Activated naive CD4-positive, alpha-beta T cell treated with anti-CD3 and anti-CD28 coated beads, Interleukin-2, amount 10 ng/mL, durations not matched to agents 7 days and 5 days (primary cell): ENCODE measurements at regions not wholly inside any gene's neighbourhood (a gene's known extent, or its start where the extent isn't known, plus 50 kb on each side); places are given as distances from the start of the nearest gene placed in this dataset.

ENCODE experiments used
- CTCF ChIA-PET: fragments of 350-600 bp; sonication (Branson Sonifier 250); formaldehyde crosslinking; loops from one replicate; lab custom pipeline; 2021; ENCODE audit warnings: antibody characterized with exemption; lab: Charles Lee
- DNase-seq: peaks from one replicate; pipeline ENCODE4 v3.0.0-alpha.2; 2020
- H3K27ac Mint-ChIP-seq: one replicate; pipeline ENCODE4 v1.8.0; 2021; ENCODE audit warnings: mild to moderate bottlenecking, moderate library complexity, mixed read lengths
- H3K27me3 Mint-ChIP-seq: one replicate; pipeline ENCODE4 v1.8.0; 2021; ENCODE audit warnings: mild to moderate bottlenecking, mixed read lengths
- H3K36me3 Mint-ChIP-seq: one replicate; pipeline ENCODE4 v1.8.0; 2021; ENCODE audit warnings: mixed read lengths
- H3K4me1 Mint-ChIP-seq: one replicate; pipeline ENCODE4 v1.8.0; 2021; ENCODE audit warnings: mixed read lengths
- H3K4me3 Mint-ChIP-seq: one replicate; pipeline ENCODE4 v1.8.0; 2021; ENCODE audit warnings: mild to moderate bottlenecking, moderate library complexity, mixed read lengths
- H3K9me3 Mint-ChIP-seq: one replicate; pipeline ENCODE4 v1.8.0; 2021; ENCODE audit warnings: mixed read lengths

DNA sequence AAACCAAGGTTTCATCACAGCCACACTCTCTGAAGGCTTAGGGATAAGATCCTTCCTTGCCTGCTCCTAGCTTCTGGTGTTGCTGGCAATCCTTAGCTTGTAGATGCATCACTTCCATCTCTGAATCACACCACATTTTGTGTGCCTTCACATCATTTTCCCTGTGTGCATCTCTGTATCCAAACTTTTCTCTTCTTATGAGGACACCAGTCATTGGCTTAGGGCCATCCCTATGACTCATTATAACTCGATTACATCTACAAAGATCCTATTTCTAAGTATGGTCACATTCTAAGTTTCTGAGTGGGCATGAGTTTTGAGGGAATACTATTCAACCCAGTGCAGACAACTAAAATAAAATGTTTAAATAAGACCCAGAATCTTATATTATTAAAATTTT lies 121.7 kb downstream of the C7orf25 start:
- DNase-seq: no peak
- Mint-ChIP-seq H3K27ac (no peak overlapping the region), H3K27me3 (no peaks in the 10 kb centered on the region), H3K4me1 (no peaks in the 10 kb centered on the region), H3K36me3 (no peaks in the 10 kb centered on the region), H3K4me3 (no peak overlapping the region), H3K9me3 (no peaks in the 10 kb centered on the region)
- CTCF ChIA-PET: no interaction called here

DNA sequence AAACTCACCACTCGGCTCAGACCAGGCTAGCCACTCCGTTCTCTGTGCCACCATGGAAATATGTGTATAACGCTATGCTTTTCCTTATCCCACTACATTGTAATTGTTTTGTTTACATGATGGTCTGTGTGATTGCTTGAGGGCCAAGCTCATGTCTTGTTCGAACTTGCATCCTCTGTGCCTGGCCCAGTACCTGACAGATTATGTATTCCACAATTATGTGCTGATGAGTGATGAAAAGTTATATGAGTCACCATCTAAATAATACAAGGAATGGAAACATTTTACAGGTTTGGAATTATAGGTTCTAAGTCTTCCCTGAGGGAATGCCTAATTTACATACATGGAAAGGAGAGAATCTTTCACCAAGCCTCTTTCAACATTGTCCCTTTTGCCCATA lies 137.4 kb downstream of the C7orf25 start:
- H3K4me3 Mint-ChIP-seq: no peak overlapping the region
- H3K27me3 Mint-ChIP-seq: no peaks in the 10 kb centered on the region
- no peaks in the 10 kb centered on the region for H3K4me1 Mint-ChIP-seq
- CTCF ChIA-PET: no interaction called here
- peaks cover 7% of the 10 kb centered on the region for H3K9me3 Mint-ChIP-seq
- DNase-seq: no peak
- H3K27ac Mint-ChIP-seq: no peak overlapping the region
- no peaks in the 10 kb centered on the region for H3K36me3 Mint-ChIP-seq

DNA sequence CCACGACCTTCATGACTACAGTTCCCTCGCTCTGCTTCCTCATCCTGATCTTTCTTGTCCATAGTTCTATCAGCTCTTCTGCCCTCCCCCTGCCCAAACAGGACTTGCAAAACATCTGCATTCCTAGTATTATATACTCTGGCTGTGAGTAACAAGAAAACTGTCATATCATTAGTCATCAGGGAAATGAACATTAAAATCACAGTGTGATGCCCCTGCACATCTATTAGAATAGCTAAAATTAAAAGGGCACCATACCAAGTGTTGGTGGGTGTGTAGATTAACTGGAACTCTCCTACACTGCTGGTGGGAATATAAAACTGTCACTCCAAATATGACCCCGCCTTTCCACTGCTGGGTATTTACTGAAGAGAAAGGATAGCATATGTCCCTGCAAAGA lies 141.8 kb downstream of the C7orf25 start:
- Mint-ChIP-seq H3K4me3 (no peak overlapping the region), H3K27ac (no peak overlapping the region), H3K4me1 (no peaks in the 10 kb centered on the region), H3K36me3 (no peaks in the 10 kb centered on the region), H3K27me3 (no peaks in the 10 kb centered on the region), H3K9me3 (no peaks in the 10 kb centered on the region)
- no peak for DNase-seq
- CTCF ChIA-PET: no interaction called here

DNA sequence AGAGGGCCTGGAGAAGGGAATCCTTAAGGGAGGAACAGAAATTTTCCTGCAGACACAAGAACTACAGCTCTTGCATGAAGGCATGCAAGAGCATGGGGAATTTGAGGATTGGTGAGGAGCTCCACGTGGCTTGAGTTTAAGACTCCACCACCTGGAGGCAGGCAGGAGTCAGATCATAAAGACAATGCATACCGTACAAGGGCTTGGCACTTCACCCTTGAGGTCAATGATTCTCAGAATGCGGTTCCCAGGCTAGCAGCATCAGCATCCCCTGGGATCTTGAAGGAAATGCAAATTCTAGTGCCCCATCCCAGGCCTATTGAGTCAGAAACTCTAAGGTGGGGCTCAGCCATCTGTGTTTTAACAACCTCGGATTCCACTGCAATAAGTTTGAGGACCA lies 143.8 kb downstream of the C7orf25 start:
- no peaks in the 10 kb centered on the region for H3K9me3 Mint-ChIP-seq
- H3K4me3 Mint-ChIP-seq: no peak overlapping the region
- DNase-seq: no peak
- no peak overlapping the region for H3K27ac Mint-ChIP-seq
- CTCF ChIA-PET: no interaction called here
- H3K36me3 Mint-ChIP-seq: no peaks in the 10 kb centered on the region
- H3K27me3 Mint-ChIP-seq: no peaks in the 10 kb centered on the region
- H3K4me1 Mint-ChIP-seq: no peaks in the 10 kb centered on the region

DNA sequence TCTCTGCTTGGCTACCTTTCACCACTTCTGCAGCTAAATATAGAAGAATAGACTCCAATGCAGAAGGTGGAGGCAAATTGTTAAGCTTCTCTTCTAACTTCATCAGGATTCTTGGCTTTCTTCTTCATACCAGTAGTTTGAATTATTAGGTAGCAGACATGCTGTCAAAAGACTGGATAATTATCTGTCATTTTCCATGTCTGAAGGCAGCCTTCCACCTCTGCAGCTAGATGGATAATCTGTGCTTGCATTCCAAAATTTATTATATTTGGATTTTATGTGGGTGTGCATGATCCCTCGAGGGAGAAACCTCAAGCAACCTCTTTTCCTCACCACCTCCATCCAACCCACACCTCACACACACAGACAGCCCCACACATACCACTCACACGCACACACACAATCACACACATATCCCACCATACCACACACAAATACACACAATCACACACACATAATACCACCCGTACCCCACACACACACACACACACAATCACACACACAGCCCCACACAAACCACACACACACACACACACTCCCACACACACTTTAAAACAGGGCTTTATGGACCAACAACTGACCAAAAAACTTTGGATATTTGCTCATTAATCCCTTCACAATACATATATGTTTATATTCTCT lies 145.0 kb downstream of the C7orf25 start:
- no peak overlapping the region for H3K27ac Mint-ChIP-seq
- CTCF ChIA-PET: no interaction called here
- no peaks in the 10 kb centered on the region for H3K36me3 Mint-ChIP-seq
- H3K4me1 Mint-ChIP-seq: no peaks in the 10 kb centered on the region
- DNase-seq: no peak
- H3K4me3 Mint-ChIP-seq: no peak overlapping the region
- H3K9me3 Mint-ChIP-seq: no peaks in the 10 kb centered on the region
- no peaks in the 10 kb centered on the region for H3K27me3 Mint-ChIP-seq

DNA sequence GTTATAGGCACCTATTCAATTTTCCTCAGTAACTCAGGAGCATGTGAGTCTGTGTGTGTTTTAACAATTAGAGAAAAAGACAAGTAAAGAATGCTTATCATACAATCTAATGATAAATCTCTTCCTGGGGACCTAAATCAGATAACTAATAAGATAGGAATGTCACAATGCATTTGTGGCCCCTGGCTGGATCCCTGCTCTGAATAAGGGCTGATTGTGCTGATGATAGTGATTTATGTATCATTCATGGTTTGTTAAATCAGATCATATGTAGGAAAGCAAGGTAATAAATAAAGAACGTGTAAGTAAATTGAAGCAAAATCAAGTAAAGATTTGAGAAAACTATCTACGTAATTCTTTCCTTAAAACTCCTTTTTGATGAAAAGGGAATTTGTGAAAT lies 145.9 kb downstream of the C7orf25 start:
- Mint-ChIP-seq H3K27ac (no peak overlapping the region), H3K4me1 (no peaks in the 10 kb centered on the region), H3K36me3 (no peaks in the 10 kb centered on the region), H3K9me3 (no peaks in the 10 kb centered on the region), H3K4me3 (no peak overlapping the region), H3K27me3 (no peaks in the 10 kb centered on the region)
- CTCF ChIA-PET: no interaction called here
- no peak for DNase-seq

DNA sequence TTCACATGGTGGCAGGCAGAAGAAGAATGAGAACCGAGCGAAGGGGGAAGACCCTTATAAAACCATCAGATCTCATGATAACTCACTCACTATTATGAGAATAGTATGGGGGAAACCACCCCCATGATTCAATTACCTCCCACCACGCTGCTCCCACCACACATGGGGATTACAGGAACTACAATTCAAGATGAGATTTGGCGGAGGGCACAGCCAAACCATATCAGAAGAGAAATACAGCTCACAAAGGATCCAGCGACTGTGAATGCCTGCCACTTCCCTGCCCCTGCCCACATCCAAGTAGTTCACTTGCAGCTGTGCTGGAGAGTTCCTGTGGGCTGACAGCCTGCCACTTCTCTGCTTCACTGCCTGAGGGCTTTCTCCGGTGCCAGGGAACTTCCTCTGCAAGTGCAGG lies 148.7 kb downstream of the C7orf25 start:
- no peak overlapping the region for H3K27ac Mint-ChIP-seq
- H3K9me3 Mint-ChIP-seq: no peaks in the 10 kb centered on the region
- no peaks in the 10 kb centered on the region for H3K27me3 Mint-ChIP-seq
- CTCF ChIA-PET: no interaction called here
- no peaks in the 10 kb centered on the region for H3K4me1 Mint-ChIP-seq
- H3K4me3 Mint-ChIP-seq: no peak overlapping the region
- DNase-seq: no peak
- H3K36me3 Mint-ChIP-seq: no peaks in the 10 kb centered on the region

DNA sequence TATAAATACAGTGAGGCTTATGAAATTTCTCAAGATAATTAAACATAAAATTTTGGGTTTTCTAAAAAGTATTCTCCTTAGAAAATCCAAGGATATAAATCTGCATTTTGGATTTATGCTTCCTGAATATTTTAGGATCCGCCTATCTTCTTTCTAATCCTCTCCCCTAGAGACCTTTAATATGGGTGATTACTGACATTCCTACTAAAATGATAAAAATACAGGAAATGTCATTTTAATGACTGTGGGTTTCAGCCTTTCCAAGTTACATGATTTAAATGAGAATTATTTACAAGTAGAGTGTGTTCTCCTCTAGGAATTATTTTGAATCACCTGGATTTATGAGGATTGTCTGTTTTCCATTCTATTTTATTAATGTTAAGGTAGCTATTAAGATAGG lies 150.4 kb downstream of the C7orf25 start:
- CTCF ChIA-PET: no interaction called here
- H3K27me3 Mint-ChIP-seq: no peaks in the 10 kb centered on the region
- no peaks in the 10 kb centered on the region for H3K36me3 Mint-ChIP-seq
- H3K9me3 Mint-ChIP-seq: no peaks in the 10 kb centered on the region
- H3K4me1 Mint-ChIP-seq: no peaks in the 10 kb centered on the region
- no peak overlapping the region for H3K27ac Mint-ChIP-seq
- DNase-seq: no peak
- no peak overlapping the region for H3K4me3 Mint-ChIP-seq

DNA sequence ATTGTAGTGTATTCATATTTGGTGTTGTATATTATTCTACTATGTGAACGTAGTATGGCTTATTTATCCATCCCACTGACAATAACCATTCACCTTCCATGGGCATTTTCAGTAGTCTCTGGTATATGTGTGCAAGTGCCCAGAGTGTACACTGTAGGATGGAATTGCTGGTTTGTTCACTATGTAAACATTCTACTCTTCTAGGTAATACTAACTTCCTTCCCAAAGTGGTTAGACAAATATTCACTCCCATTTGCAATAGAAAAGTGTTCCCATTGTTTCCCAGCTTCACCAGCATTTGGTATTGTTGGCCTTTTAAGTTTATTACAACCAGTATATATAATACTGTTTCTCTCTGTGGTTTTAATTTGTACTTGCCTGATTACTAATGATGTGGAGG lies 153.7 kb downstream of the C7orf25 start:
- no peaks in the 10 kb centered on the region for H3K9me3 Mint-ChIP-seq
- H3K4me3 Mint-ChIP-seq: no peak overlapping the region
- H3K4me1 Mint-ChIP-seq: no peaks in the 10 kb centered on the region
- H3K27me3 Mint-ChIP-seq: no peaks in the 10 kb centered on the region
- no peaks in the 10 kb centered on the region for H3K36me3 Mint-ChIP-seq
- DNase-seq: no peak
- H3K27ac Mint-ChIP-seq: no peak overlapping the region
- CTCF ChIA-PET: interaction anchor here (1.2 kb wide), 1 partner anchor 13 kb away, joined by 3 read pairs; no protein-coding TSS in a partner anchor

DNA sequence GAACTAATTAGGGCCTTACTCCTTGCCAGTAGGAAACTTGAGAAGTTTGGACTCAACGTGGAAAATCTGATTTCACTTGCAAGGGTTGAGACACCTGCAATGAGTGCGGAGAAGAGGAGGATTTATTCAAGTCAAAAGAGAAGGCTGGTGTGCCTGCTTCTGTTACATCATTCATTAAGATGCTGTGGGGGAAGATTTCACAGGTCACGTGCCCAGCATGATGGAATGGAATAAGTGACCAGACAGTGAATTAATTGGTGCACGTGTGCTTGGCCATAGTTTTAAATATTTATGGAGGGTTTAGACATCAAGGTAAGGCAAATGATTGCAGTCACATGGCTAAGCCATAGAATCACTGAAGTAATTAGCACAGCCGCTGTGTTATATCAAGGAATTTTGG lies 155.0 kb downstream of the C7orf25 start:
- CTCF ChIA-PET: no interaction called here
- H3K36me3 Mint-ChIP-seq: no peaks in the 10 kb centered on the region

DNA sequence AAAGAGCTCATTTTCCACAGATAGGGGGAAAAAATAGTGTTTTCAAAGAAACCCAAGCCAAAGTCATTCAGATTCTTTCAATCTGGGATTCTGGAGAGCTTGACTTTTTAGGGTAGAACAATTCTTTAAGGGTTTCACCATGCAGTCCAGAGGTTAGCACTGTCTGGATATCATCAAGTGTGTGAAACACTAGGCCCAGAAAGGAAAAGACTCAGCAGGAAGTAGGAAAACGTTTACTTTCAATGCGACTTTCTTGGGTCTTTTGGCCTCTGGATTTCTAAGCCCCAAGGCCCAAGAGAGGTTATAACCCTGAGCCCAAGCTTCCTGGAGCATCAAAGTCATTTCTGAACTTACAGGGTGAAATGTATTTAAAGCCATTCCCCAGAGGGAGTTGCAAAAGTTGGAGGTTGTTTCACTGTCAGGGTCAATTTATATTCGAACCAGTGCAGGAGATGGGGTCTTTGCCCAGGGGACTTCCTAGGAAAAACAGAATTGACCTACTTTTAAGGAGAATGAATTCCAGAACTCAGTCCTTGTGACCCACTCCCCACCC lies 158.0 kb downstream of the C7orf25 start:
- Mint-ChIP-seq H3K27me3 (no peaks in the 10 kb centered on the region), H3K4me3 (no peak overlapping the region), H3K36me3 (no peaks in the 10 kb centered on the region), H3K4me1 (no peaks in the 10 kb centered on the region), H3K27ac (no peak overlapping the region), H3K9me3 (peaks cover 2% of the 10 kb centered on the region)
- CTCF ChIA-PET: no interaction called here
- no peak for DNase-seq

More for the DNA sequence above, 155.0 kb downstream of the C7orf25 start:
- Mint-ChIP-seq H3K4me3 (no peak overlapping the region), H3K4me1 (no peaks in the 10 kb centered on the region), H3K9me3 (no peaks in the 10 kb centered on the region), H3K27me3 (no peaks in the 10 kb centered on the region), H3K27ac (no peak overlapping the region)
- DNase-seq: no peak

DNA sequence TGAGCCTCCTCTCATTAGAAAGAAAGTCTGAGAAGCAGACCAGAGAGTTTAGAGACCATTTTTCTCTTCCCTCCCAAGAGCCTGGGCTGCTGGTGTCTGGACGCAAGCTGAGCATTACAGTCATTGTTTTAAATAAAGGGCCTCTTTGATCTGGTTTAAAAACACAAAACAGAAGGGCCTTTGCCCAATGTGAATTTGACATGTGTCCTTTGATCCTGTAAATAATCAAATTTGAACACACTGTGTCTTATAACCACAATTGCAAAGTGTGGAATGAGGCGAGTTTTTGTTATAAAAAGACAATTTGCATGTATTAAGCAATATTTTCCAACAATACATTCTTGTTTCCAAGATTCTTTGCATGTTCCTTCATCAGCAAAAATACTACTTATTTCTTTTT lies 158.5 kb downstream of the C7orf25 start:
- no peaks in the 10 kb centered on the region for H3K36me3 Mint-ChIP-seq
- H3K27ac Mint-ChIP-seq: no peak overlapping the region
- DNase-seq: no peak
- no peaks in the 10 kb centered on the region for H3K4me1 Mint-ChIP-seq
- peaks cover 2% of the 10 kb centered on the region for H3K9me3 Mint-ChIP-seq
- H3K27me3 Mint-ChIP-seq: no peaks in the 10 kb centered on the region
- no peak overlapping the region for H3K4me3 Mint-ChIP-seq
- CTCF ChIA-PET: no interaction called here

DNA sequence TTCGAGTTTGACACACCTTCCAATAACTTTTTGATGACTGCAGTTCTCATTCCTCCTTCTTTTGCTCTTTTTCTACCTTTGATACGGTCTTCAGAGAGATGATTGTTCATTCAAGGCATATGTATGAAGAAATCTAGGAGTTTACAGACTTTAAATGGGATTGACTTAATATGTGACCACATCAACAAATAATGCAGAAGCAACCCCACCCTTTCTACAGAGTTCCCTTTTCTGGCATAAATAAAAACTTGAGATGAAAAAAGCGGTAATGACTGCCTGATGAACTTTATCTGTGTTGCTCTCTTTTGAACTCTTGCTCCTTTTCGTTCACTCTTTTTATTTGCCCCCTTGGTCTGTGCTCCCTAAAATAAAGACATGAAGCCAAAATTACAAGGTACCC lies 161.7 kb downstream of the C7orf25 start:
- Mint-ChIP-seq H3K4me1 (no peaks in the 10 kb centered on the region), H3K27ac (no peak overlapping the region), H3K36me3 (no peaks in the 10 kb centered on the region), H3K27me3 (no peaks in the 10 kb centered on the region), H3K9me3 (peaks cover 2% of the 10 kb centered on the region), H3K4me3 (no peak overlapping the region)
- CTCF ChIA-PET: no interaction called here
- no peak for DNase-seq

DNA sequence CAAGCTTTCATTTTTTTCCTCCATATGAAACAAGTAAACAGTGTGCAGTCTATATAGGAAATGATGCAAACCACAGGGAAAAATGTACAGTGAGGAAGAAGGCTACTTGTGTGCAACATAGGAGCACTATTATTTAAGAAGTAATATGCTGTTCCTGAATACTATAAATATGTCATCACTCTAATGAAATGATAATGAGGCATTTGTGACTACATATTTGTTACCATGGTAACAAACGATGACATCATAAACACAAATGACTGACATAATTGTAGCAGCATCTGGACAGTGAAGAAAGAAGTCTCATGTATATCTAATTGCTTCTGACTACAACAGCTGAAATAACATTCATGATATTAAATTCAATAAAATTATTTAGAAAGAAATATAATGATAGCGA lies 164.8 kb downstream of the C7orf25 start:
- Mint-ChIP-seq H3K27me3 (no peaks in the 10 kb centered on the region), H3K9me3 (peaks cover 2% of the 10 kb centered on the region), H3K36me3 (no peaks in the 10 kb centered on the region), H3K4me3 (no peak overlapping the region), H3K27ac (no peak overlapping the region), H3K4me1 (no peaks in the 10 kb centered on the region)
- CTCF ChIA-PET: no interaction called here
- DNase-seq: no peak

DNA sequence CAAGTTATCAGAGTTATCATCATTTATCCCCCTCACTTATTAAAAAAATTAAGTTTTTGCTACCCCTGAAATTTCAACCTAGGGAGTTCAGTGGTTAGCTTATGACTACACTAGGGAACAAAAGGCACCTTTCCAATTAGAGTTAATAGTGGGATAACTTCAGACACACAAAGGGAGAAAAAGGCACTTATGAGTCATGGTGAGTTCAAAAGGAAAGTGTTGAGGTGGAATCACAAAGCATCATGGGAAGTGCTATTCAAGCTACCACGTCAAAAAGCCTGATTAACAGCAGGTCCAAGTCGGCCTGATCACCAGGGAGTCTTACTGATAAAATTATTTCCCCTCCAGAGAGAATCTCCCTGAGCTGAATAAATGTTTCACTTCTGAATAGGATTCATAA lies 165.7 kb downstream of the C7orf25 start:
- no peaks in the 10 kb centered on the region for H3K36me3 Mint-ChIP-seq
- no peak for DNase-seq
- H3K9me3 Mint-ChIP-seq: peaks cover 2% of the 10 kb centered on the region
- H3K4me3 Mint-ChIP-seq: no peak overlapping the region
- no peaks in the 10 kb centered on the region for H3K27me3 Mint-ChIP-seq
- CTCF ChIA-PET: no interaction called here
- H3K4me1 Mint-ChIP-seq: no peaks in the 10 kb centered on the region
- H3K27ac Mint-ChIP-seq: no peak overlapping the region
